ENCODE measurements at regions not wholly inside any gene's neighbourhood (a gene's known extent, or its start where the extent isn't known, plus 50 kb on each side); places are given as distances from the start of the nearest gene placed in this dataset.

- TF ChIP-seq, protein P1, sequence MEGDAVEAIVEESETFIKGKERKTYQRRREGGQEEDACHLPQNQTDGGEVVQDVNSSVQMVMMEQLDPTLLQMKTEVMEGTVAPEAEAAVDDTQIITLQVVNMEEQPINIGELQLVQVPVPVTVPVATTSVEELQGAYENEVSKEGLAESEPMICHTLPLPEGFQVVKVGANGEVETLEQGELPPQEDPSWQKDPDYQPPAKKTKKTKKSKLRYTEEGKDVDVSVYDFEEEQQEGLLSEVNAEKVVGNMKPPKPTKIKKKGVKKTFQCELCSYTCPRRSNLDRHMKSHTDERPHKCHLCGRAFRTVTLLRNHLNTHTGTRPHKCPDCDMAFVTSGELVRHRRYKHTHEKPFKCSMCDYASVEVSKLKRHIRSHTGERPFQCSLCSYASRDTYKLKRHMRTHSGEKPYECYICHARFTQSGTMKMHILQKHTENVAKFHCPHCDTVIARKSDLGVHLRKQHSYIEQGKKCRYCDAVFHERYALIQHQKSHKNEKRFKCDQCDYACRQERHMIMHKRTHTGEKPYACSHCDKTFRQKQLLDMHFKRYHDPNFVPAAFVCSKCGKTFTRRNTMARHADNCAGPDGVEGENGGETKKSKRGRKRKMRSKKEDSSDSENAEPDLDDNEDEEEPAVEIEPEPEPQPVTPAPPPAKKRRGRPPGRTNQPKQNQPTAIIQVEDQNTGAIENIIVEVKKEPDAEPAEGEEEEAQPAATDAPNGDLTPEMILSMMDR (IDR thresholded peaks at IDR 0.05): no peak
- TF ChIP-seq POLR2AphosphoS5 (IDR thresholded peaks at IDR 0.05; ENCODE audit: insufficient read depth in 1 of 2, low read depth in 1 of 2) (no peak), POLR2A (IDR thresholded peaks at IDR 0.05) (no peak)
Observed at GRCh38 chr22:44633647-44634046, 68.4 kb upstream of the PRR5 start.
